GM23248 (cell line): ENCODE measurements at regions not wholly inside any gene's neighbourhood (a gene's known extent, or its start where the extent isn't known, plus 50 kb on each side); places are given as distances from the start of the nearest gene placed in this dataset.

Experiments used
- EZH2 ChIP-seq: fragments of 200-600 bp; sonication (generic); IDR thresholded peaks from 2 replicates; pipeline ENCODE4 v1.6.1; 2018; ENCODE audit warnings: antibody characterized with exemption, mild to moderate bottlenecking; ENCODE audit not compliant: insufficient read depth, poor library complexity, severe bottlenecking
- EZH2phosphoT487 ChIP-seq: fragments of 200-600 bp; sonication (generic); IDR thresholded peaks from 2 replicates; pipeline ENCODE4 v1.6.1; 2018; ENCODE audit warnings: antibody characterized with exemption, moderate library complexity, mild to moderate bottlenecking, low read depth; ENCODE audit not compliant: insufficient read depth

DNA sequence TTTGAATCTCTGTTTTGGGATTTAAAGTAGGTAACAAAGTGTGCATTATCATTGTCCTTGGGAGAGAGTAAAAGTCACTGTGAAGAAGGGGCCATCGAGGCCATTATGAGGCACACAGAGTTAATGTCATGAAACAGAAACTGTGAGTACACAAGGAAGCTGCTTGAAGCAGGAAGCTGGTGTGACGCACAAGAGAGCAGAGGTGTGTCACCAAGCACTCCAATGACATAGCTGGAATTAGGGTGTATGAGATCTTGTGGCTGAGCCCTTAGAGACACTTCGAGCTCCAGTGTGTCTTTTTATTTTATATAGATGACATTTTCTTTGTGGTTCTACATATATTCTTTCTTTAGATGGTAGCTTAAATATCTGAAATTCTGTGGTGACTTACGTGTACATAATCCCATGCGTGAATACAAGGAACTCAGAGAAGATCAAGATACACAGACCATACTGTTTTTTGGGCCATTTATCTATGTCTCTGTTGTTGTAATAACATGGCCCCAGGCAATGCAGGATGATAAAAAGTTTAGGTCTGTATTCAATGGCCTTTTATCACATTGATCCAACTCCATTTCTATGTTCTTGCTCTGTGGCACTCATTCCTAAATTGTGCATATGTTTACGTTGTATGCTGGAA lies 164.7 kb upstream of the FAM98A start:
- no peak for TF ChIP-seq EZH2
- no peak for TF ChIP-seq EZH2phosphoT487
